ENCODE measurements at regions not wholly inside any gene's neighbourhood (a gene's known extent, or its start where the extent isn't known, plus 50 kb on each side); places are given as distances from the start of the nearest gene placed in this dataset.

GRCh38 chr4:123667496-123667895 lies 270.9 kb downstream of the SPRY1 start:
- peaks cover 22% of the 10 kb centered on the region for H3K4me1 Mint-ChIP-seq (ENCODE audit: low read depth)
- H3K27ac Mint-ChIP-seq = peak overlapping the region; percentile 62
- H3K36me3 Mint-ChIP-seq (ENCODE audit: low read depth) = peaks cover 7% of the 10 kb centered on the region; the same call in 1 of the 2 replicates
- no peak overlapping the region for H3K4me3 Mint-ChIP-seq
- no peaks in the 10 kb centered on the region; the same call in 1 of the 2 replicates for H3K9me3 Mint-ChIP-seq
- peak; percentile 80 for DNase-seq
- no peaks in the 10 kb centered on the region for H3K27me3 Mint-ChIP-seq (ENCODE audit: insufficient read depth)
- TF ChIP-seq CTCF (IDR thresholded peaks at IDR 0.05) = no peak

GRCh38 chr4:123667991-123668390 lies 271.4 kb downstream of the SPRY1 start:
- TF ChIP-seq CTCF (IDR thresholded peaks at IDR 0.05) = no peak
- peaks cover 7% of the 10 kb centered on the region; the same call in 1 of the 2 replicates for H3K36me3 Mint-ChIP-seq (ENCODE audit: low read depth)
- DNase-seq = no peak
- no peaks in the 10 kb centered on the region; the same call in 1 of the 2 replicates for H3K9me3 Mint-ChIP-seq
- peak overlapping the region; percentile 62 for H3K27ac Mint-ChIP-seq
- no peak overlapping the region for H3K4me3 Mint-ChIP-seq
- peaks cover 26% of the 10 kb centered on the region for H3K4me1 Mint-ChIP-seq (ENCODE audit: low read depth)
- no peaks in the 10 kb centered on the region for H3K27me3 Mint-ChIP-seq (ENCODE audit: insufficient read depth)

GRCh38 chr4:123671636-123672404 lies 275.2 kb downstream of the SPRY1 start:
- peaks cover 7% of the 10 kb centered on the region; the same call in 1 of the 2 replicates for H3K36me3 Mint-ChIP-seq (ENCODE audit: low read depth)
- peaks cover 41% of the 10 kb centered on the region for H3K4me1 Mint-ChIP-seq (ENCODE audit: low read depth)
- H3K4me3 Mint-ChIP-seq = no peak overlapping the region
- no peak for TF ChIP-seq CTCF (IDR thresholded peaks at IDR 0.05)
- H3K9me3 Mint-ChIP-seq = no peaks in the 10 kb centered on the region; the same call in 1 of the 2 replicates
- DNase-seq = no peak
- no peaks in the 10 kb centered on the region for H3K27me3 Mint-ChIP-seq (ENCODE audit: insufficient read depth)
- no peak overlapping the region for H3K27ac Mint-ChIP-seq

GRCh38 chr4:123672987-123673386 lies 276.4 kb downstream of the SPRY1 start:
- peaks cover 29% of the 10 kb centered on the region for H3K4me1 Mint-ChIP-seq (ENCODE audit: low read depth)
- H3K27me3 Mint-ChIP-seq (ENCODE audit: insufficient read depth) = no peaks in the 10 kb centered on the region
- H3K9me3 Mint-ChIP-seq = no peaks in the 10 kb centered on the region
- peak; percentile 7 for DNase-seq
- H3K27ac Mint-ChIP-seq = peak overlapping the region; percentile 31
- H3K4me3 Mint-ChIP-seq = no peak overlapping the region
- TF ChIP-seq CTCF (IDR thresholded peaks at IDR 0.05) = no peak
- peaks cover 7% of the 10 kb centered on the region; the same call in 1 of the 2 replicates for H3K36me3 Mint-ChIP-seq (ENCODE audit: low read depth)

- Mint-ChIP-seq H3K36me3 (ENCODE audit: low read depth) (no peaks in the 10 kb centered on the region), H3K27me3 (ENCODE audit: insufficient read depth) (peaks cover 3% of the 10 kb centered on the region; the same call in 1 of the 2 replicates), H3K27ac (no peak overlapping the region), H3K4me3 (peak overlapping the region; percentile 0; the same call in 1 of the 2 replicates), H3K4me1 (ENCODE audit: low read depth) (peaks cover 23% of the 10 kb centered on the region), H3K9me3 (no peaks in the 10 kb centered on the region)
- peak; percentile 52 for DNase-seq
- no peak for TF ChIP-seq CTCF (IDR thresholded peaks at IDR 0.05)
These were observed 277.4 kb downstream of the SPRY1 start for GRCh38 chr4:123673971-123674370.
